ENCODE measurements at regions not wholly inside any gene's neighbourhood (a gene's known extent, or its start where the extent isn't known, plus 50 kb on each side); places are given as distances from the start of the nearest gene placed in this dataset.

- no peak for TF ChIP-seq EZH2 (IDR thresholded peaks at IDR 0.05; ENCODE audit: borderline replicate concordance, low read length)
- TF ChIP-seq CTCF (IDR thresholded peaks at IDR 0.05; ENCODE audit: low read length) = no peak
Observed at GRCh38 chr11:80118073-80118472, 677.2 kb upstream of the TENM4 start.

All from OCI-LY1 (cell line).